IMR-90 (cell line): ENCODE measurements at regions not wholly inside any gene's neighbourhood (a gene's known extent, or its start where the extent isn't known, plus 50 kb on each side); places are given as distances from the start of the nearest gene placed in this dataset.

Experiments used
- ATAC-seq: fragments of 200-7000 bp; cut with Tn5 transposase; 2 replicates; pipeline ENCODE4 v1.9.1; 2020; ENCODE audit warnings: low read depth, mild to moderate bottlenecking, moderate library complexity
- BruUV-seq: library from RNA; stranded (reverse); fragments of 400-500 nt; replicated peaks from 2 replicates; lab custom pipeline; 2021; lab: Mats Ljungman, UMichigan
- CTCF ChIA-PET: fragments of 300-600 bp; formaldehyde crosslinking; extraction: SDS; loops from one replicate; lab custom pipeline; 2021; ENCODE audit warnings: antibody characterized with exemption; lab: Yijun Ruan, JAX
- POLR2A ChIA-PET: fragments of 300-600 bp; sonication (Branson Sonifier 250); formaldehyde crosslinking; loops from one replicate; lab custom pipeline; 2022; ENCODE audit warnings: antibody characterized with exemption; ENCODE audit not compliant: unreplicated experiment; lab: Charles Lee
- DNase-seq: peaks from one replicate; pipeline ENCODE4 v3.0.0; 2013
- H2AFZ ChIP-seq: replicated peaks from 2 replicates; pipeline ENCODE3; 2013; ENCODE audit warnings: low read length, mild to moderate bottlenecking; ENCODE audit not compliant: poor library complexity
- H2AK5ac ChIP-seq: 2 replicates; pipeline ENCODE4 v1.6.1; 2013; ENCODE audit warnings: low read depth, low read length, inconsistent platforms
- H2AK9ac ChIP-seq: replicated peaks from 2 replicates; pipeline ENCODE3; 2013; ENCODE audit warnings: mild to moderate bottlenecking, low read depth, low read length, moderate library complexity; ENCODE audit not compliant: poor library complexity
- H2BK120ac ChIP-seq: 2 replicates; pipeline ENCODE4 v1.6.1; 2013; ENCODE audit warnings: low read depth, low read length, inconsistent platforms
- H2BK15ac ChIP-seq: 3 replicates; pipeline ENCODE4 v1.6.1; 2013; ENCODE audit warnings: low read depth, low read length, inconsistent platforms
- H2BK20ac ChIP-seq: 2 replicates; pipeline ENCODE4 v1.6.1; 2013; ENCODE audit warnings: low read depth, mild to moderate bottlenecking, inconsistent platforms, low read length, moderate library complexity
- H2BK5ac ChIP-seq: 2 replicates; pipeline ENCODE4 v1.6.1; 2013; ENCODE audit warnings: mild to moderate bottlenecking, low read depth, low read length, inconsistent platforms; ENCODE audit not compliant: poor library complexity, severe bottlenecking
- H3K14ac ChIP-seq: replicated peaks from 2 replicates; pipeline ENCODE4 v1.6.1; 2013; ENCODE audit warnings: low read depth, low read length, inconsistent platforms
- H3K18ac ChIP-seq: 2 replicates; pipeline ENCODE4 v1.6.1; 2013; ENCODE audit warnings: low read depth, low read length, control low read depth
- H3K23ac ChIP-seq: 2 replicates; pipeline ENCODE4 v1.6.1; 2013; ENCODE audit warnings: low read depth, low read length, inconsistent platforms
- H3K27ac ChIP-seq: 2 replicates; pipeline ENCODE4 v1.5.1; 2013; ENCODE audit warnings: mild to moderate bottlenecking, control low read depth, low read length; ENCODE audit not compliant: insufficient read depth
- H3K27me3 ChIP-seq: 2 replicates; pipeline ENCODE4 v1.6.1; 2013; ENCODE audit warnings: low read length; ENCODE audit not compliant: control insufficient read depth, insufficient read depth
- H3K36me3 ChIP-seq: 2 replicates; pipeline ENCODE4 v1.6.1; 2013; ENCODE audit warnings: low read length, mixed read lengths; ENCODE audit not compliant: control insufficient read depth, insufficient read depth
- H3K4ac ChIP-seq: 2 replicates; pipeline ENCODE4 v1.6.1; 2013; ENCODE audit warnings: low read depth, low read length, inconsistent platforms
- H3K4me1 ChIP-seq: 2 replicates; pipeline ENCODE4 v1.6.1; 2013; ENCODE audit warnings: low read length, mixed read lengths; ENCODE audit not compliant: control insufficient read depth, insufficient read depth
- H3K4me2 ChIP-seq: 2 replicates; pipeline ENCODE4 v1.6.1; 2013; ENCODE audit warnings: low read depth, mild to moderate bottlenecking, control low read depth, low read length, moderate library complexity
- H3K4me3 ChIP-seq: 2 replicates; pipeline ENCODE4 v1.5.1; 2013; ENCODE audit warnings: low read depth, mild to moderate bottlenecking, control low read depth, low read length, moderate library complexity; ENCODE audit not compliant: insufficient read depth
- H3K56ac ChIP-seq: 2 replicates; pipeline ENCODE4 v1.6.1; 2013; ENCODE audit warnings: low read length, inconsistent platforms; ENCODE audit not compliant: insufficient read depth; ENCODE audit errors: extremely low read depth
- H3K79me1 ChIP-seq, 2 experiments: 2 replicates each; pipeline ENCODE4 v1.6.1; 2013; ENCODE audit warnings: low read length in 2 of 2, inconsistent platforms in 1 of 2, low read depth in 1 of 2
- H3K9ac ChIP-seq: 2 replicates; pipeline ENCODE4 v1.6.1; 2013; ENCODE audit warnings: low read depth, low read length, control low read depth
- H3K9me1 ChIP-seq: 2 replicates; pipeline ENCODE4 v1.6.1; 2013; ENCODE audit warnings: low read length, inconsistent platforms; ENCODE audit not compliant: insufficient read depth
- H3K9me3 ChIP-seq: 2 replicates; pipeline ENCODE4 v1.6.1; 2013; ENCODE audit warnings: low read length; ENCODE audit not compliant: control insufficient read depth, insufficient read depth
- H4K20me1 ChIP-seq: 2 replicates; pipeline ENCODE4 v1.6.1; 2013; ENCODE audit warnings: low read length, inconsistent platforms; ENCODE audit not compliant: insufficient read depth
- H4K5ac ChIP-seq: 2 replicates; pipeline ENCODE4 v1.6.1; 2013; ENCODE audit warnings: mild to moderate bottlenecking, low read depth, low read length, control low read depth
- H4K8ac ChIP-seq, 2 experiments: 2 replicates each; pipeline ENCODE4 v1.6.1; 2013; ENCODE audit warnings: low read depth in 2 of 2, low read length in 2 of 2, control low read depth in 1 of 2, inconsistent platforms in 1 of 2
- H4K91ac ChIP-seq: 2 replicates; pipeline ENCODE4 v1.6.1; 2013; ENCODE audit warnings: low read depth, low read length, inconsistent platforms; ENCODE audit not compliant: insufficient read depth
- CEBPB ChIP-seq: IDR thresholded peaks from 2 replicates; pipeline ENCODE4 v1.6.1; 2012; ENCODE audit warnings: low read depth, low read length, improper control_type of control experiment
- CHD1 ChIP-seq: IDR thresholded peaks from 2 replicates; pipeline ENCODE4 v1.6.1; 2012; ENCODE audit warnings: low read depth, low read length, improper control_type of control experiment
- RCOR1 ChIP-seq: IDR thresholded peaks from 2 replicates; pipeline ENCODE4 v1.6.1; 2012; ENCODE audit warnings: mild to moderate bottlenecking, low read length, improper control_type of control experiment; ENCODE audit not compliant: insufficient replicate concordance
- WGBS, 2 experiments: methylation state at CpG; one replicate each; pipeline versions ENCODE4 v1.1.5 to v1.1.7; 2013; ENCODE audit warnings: missing lambda C conversion rate in 2 of 2; ENCODE audit not compliant: insufficient read length in 1 of 2; ENCODE audit errors: extremely low coverage in 2 of 2; 5-methylcytosine and 5-hydroxymethylcytosine counted together
- dilution Hi-C: fragments of 300-500 bp; cut with HindIII; formaldehyde crosslinking; loops from one replicate; pipeline ENCODE4 v1.14.3; 2018; ENCODE audit warnings: low sequenced_read_pairs; ENCODE audit not compliant: unreplicated experiment
- in situ Hi-C: fragments of 300-500 bp; cut with MboI; formaldehyde crosslinking; loops from 3 replicates; pipeline ENCODE4 v1.14.3; 2019; ENCODE audit warnings: low sequenced_read_pairs, inconsistent platforms, mixed read lengths
- intact Hi-C: fragments of 100-400 bp; cut with micrococcal nuclease; formaldehyde crosslinking; loops from 2 replicates; pipeline ENCODE4 v1.10.0; 2022

DNA sequence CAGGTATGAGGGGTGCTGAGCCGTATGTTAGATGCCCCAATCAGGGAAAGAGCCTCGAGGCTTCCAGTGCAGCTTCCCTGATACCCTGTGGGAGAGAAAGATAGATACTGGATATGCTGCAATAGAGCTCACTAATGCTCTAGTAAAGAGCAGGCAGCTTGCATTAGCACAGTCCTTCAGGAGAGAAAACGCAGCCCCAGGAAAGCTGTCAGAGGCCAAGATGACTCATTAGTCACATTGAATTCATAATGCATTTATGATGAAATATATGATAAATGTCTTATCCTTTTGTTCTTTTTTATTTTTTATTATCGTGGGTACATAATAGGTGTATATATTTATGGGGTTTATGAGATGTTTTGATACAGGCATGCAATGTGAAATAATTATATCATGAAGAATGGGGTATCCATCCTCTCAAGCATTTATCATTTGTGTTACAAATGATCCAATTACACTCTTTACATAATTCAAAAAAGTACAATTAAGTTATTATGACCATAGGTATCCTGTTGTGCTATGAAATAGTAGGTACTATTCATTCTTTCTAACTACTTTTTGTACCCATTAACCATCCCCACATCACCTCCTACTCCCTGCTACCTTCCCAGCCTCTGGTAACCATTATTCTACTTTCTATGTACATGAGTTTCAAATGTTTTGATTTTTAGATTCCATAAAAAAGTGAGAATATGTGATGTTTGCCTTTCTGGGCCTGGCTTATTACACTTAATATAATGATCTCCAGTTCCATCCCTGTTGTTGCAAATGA lies 94.5 kb upstream of the TOP3B start:
- no peak overlapping the region for H3K18ac ChIP-seq
- no peaks in the 10 kb centered on the region for H3K9me3 ChIP-seq
- H4K91ac ChIP-seq = no peak overlapping the region
- intact Hi-C loops = no loop called here
- no peaks in the 10 kb centered on the region for H4K20me1 ChIP-seq
- in situ Hi-C loops = no loop called here
- no peak overlapping the region for H2BK5ac ChIP-seq
- H3K14ac ChIP-seq = no peak overlapping the region
- no peak overlapping the region for H2AFZ ChIP-seq
- H3K23ac ChIP-seq = no peak overlapping the region
- no peak overlapping the region for H2AK5ac ChIP-seq
- CTCF ChIA-PET = interaction anchor here (0.6 to 0.9 kb wide), 2 partner anchors 9 to 33 kb away, joined by 3 read pairs; no protein-coding TSS in a partner anchor
- TF ChIP-seq CEBPB (no peak), RCOR1 (no peak), CHD1 (no peak)
- no peak overlapping the region for H3K4me3 ChIP-seq
- peak; percentile 26 for DNase-seq
- H3K36me3 ChIP-seq = no peaks in the 10 kb centered on the region
- peaks cover 13% of the 10 kb centered on the region for H3K27me3 ChIP-seq
- no peak overlapping the region for H2BK120ac ChIP-seq
- no peak overlapping the region for H3K4me2 ChIP-seq
- no peak overlapping the region for H3K4ac ChIP-seq
- H2BK20ac ChIP-seq = no peak overlapping the region
- peaks cover 9% of the 10 kb centered on the region; the same call in 1 of the 2 replicates for H3K9me1 ChIP-seq
- no peak overlapping the region for H2BK15ac ChIP-seq
- H3K56ac ChIP-seq = no peak overlapping the region
- no peak overlapping the region for H4K5ac ChIP-seq
- no peak for ATAC-seq
- WGBS, 2 experiments = 45% methylated on average over 2 of the region's 4 CpGs; no CpG with 5 or more reads in 1 of the 2 experiments
- no peak overlapping the region for H3K27ac ChIP-seq
- no peak overlapping the region for H4K8ac ChIP-seq
- BruUV-seq = no TSS peak
- H2AK9ac ChIP-seq = no peak overlapping the region
- H3K79me1 ChIP-seq = no peaks in the 10 kb centered on the region
- POLR2A ChIA-PET = no interaction called here
- peaks cover 12% of the 10 kb centered on the region; the same call in 1 of the 2 replicates for H3K4me1 ChIP-seq
- dilution Hi-C loops = no loop called here
- H3K9ac ChIP-seq = no peak overlapping the region
